ENCODE measurements at regions not wholly inside any gene's neighbourhood (a gene's known extent, or its start where the extent isn't known, plus 50 kb on each side); places are given as distances from the start of the nearest gene placed in this dataset.

GRCh38 chr5:2250365-2250950, 367.7 kb upstream of the IRX4 start:
- Mint-ChIP-seq H3K36me3 (ENCODE audit: insufficient read depth in 2 of 2) (no peaks in the 10 kb centered on the region), H3K27me3 (ENCODE audit: low read depth) (peaks cover 8% of the 10 kb centered on the region), H3K9me3 (peaks cover 1 to 3% of the 10 kb centered on the region in 2 donors), H3K4me3 (no peak overlapping the region), H3K4me1 (ENCODE audit: low read depth) (no peaks in the 10 kb centered on the region), H3K27ac (no peak overlapping the region)
- DNase-seq (no peak), ATAC-seq (replicated peaks in 1 of 2) (no peak)

GRCh38 chr5:2249442-2249841, 366.7 kb upstream of the IRX4 start:
- ATAC-seq (replicated peaks in 1 of 2), result no peak

GRCh38 chr5:2249026-2249425, 366.3 kb upstream of the IRX4 start:
- Mint-ChIP-seq H3K4me3 (no peak overlapping the region), H3K9me3 (peaks cover 1 to 3% of the 10 kb centered on the region in 2 donors), H3K4me1 (ENCODE audit: low read depth) (no peaks in the 10 kb centered on the region), H3K27ac (no peak overlapping the region), H3K36me3 (ENCODE audit: insufficient read depth in 2 of 2) (no peaks in the 10 kb centered on the region), H3K27me3 (ENCODE audit: low read depth) (peaks cover 8% of the 10 kb centered on the region)
- no peak for ATAC-seq (replicated peaks in 1 of 2)
- DNase-seq, result no peak

More at GRCh38 chr5:2249442-2249841, 366.7 kb upstream of the IRX4 start:
- Mint-ChIP-seq H3K27ac (no peak overlapping the region), H3K4me3 (no peak overlapping the region), H3K27me3 (ENCODE audit: low read depth) (peaks cover 8% of the 10 kb centered on the region), H3K9me3 (peaks cover 1 to 3% of the 10 kb centered on the region in 2 donors), H3K36me3 (ENCODE audit: insufficient read depth in 2 of 2) (no peaks in the 10 kb centered on the region), H3K4me1 (ENCODE audit: low read depth) (no peaks in the 10 kb centered on the region)
- no peak for DNase-seq

- no peaks in the 10 kb centered on the region for H3K36me3 Mint-ChIP-seq (ENCODE audit: insufficient read depth in 2 of 2)
- H3K4me1 Mint-ChIP-seq (ENCODE audit: low read depth), result no peaks in the 10 kb centered on the region
- no peaks in the 10 kb centered on the region for H3K27me3 Mint-ChIP-seq (ENCODE audit: low read depth)
- peaks cover 3 to 4% of the 10 kb centered on the region in 2 donors for H3K9me3 Mint-ChIP-seq
- DNase-seq, result no peak
- no peak overlapping the region for H3K27ac Mint-ChIP-seq
- H3K4me3 Mint-ChIP-seq, result no peak overlapping the region
- no peak for ATAC-seq (replicated peaks in 1 of 2)
Measured at GRCh38 chr5:2242539-2242938, 359.8 kb upstream of the IRX4 start.

- ATAC-seq (replicated peaks in 1 of 2) (no peak), DNase-seq (no peak)
- Mint-ChIP-seq H3K27ac (no peak overlapping the region), H3K4me3 (no peak overlapping the region), H3K27me3 (ENCODE audit: low read depth) (no peaks in the 10 kb centered on the region), H3K4me1 (ENCODE audit: low read depth) (no peaks in the 10 kb centered on the region), H3K9me3 (peaks cover 2 to 5% of the 10 kb centered on the region in 2 donors), H3K36me3 (ENCODE audit: insufficient read depth in 2 of 2) (no peaks in the 10 kb centered on the region)
Measured at GRCh38 chr5:2241842-2242241, 359.1 kb upstream of the IRX4 start.

GRCh38 chr5:2240118-2240904, 357.6 kb upstream of the IRX4 start:
- H3K27ac Mint-ChIP-seq, result no peak overlapping the region
- DNase-seq (no peak), ATAC-seq (replicated peaks in 1 of 2) (no peak)
- H3K36me3 Mint-ChIP-seq (ENCODE audit: insufficient read depth in 2 of 2), result no peaks in the 10 kb centered on the region
- H3K4me3 Mint-ChIP-seq, result no peak overlapping the region
- H3K4me1 Mint-ChIP-seq (ENCODE audit: low read depth), result no peaks in the 10 kb centered on the region
- peaks cover 2 to 5% of the 10 kb centered on the region in 2 donors for H3K9me3 Mint-ChIP-seq
- H3K27me3 Mint-ChIP-seq (ENCODE audit: low read depth), result no peaks in the 10 kb centered on the region

GRCh38 chr5:2239201-2239910, 356.6 kb upstream of the IRX4 start:
- H3K27me3 Mint-ChIP-seq (ENCODE audit: low read depth), result no peaks in the 10 kb centered on the region
- peaks cover 0 to 3% of the 10 kb centered on the region in 2 donors for H3K36me3 Mint-ChIP-seq (ENCODE audit: insufficient read depth in 2 of 2)
- DNase-seq (no peak), ATAC-seq (replicated peaks in 1 of 2) (no peak)
- H3K27ac Mint-ChIP-seq, result no peak overlapping the region
- no peaks in the 10 kb centered on the region for H3K4me1 Mint-ChIP-seq (ENCODE audit: low read depth)
- no peak overlapping the region for H3K4me3 Mint-ChIP-seq
- peaks cover 4 to 11% of the 10 kb centered on the region in 2 donors for H3K9me3 Mint-ChIP-seq

GRCh38 chr5:2238732-2239131, 356.0 kb upstream of the IRX4 start:
- DNase-seq (no peak), ATAC-seq (replicated peaks in 1 of 2) (no peak)
- Mint-ChIP-seq H3K27me3 (ENCODE audit: low read depth) (no peaks in the 10 kb centered on the region), H3K4me3 (no peak overlapping the region), H3K27ac (no peak overlapping the region), H3K4me1 (ENCODE audit: low read depth) (no peaks in the 10 kb centered on the region), H3K9me3 (peaks cover 5 to 11% of the 10 kb centered on the region in 2 donors), H3K36me3 (ENCODE audit: insufficient read depth in 2 of 2) (peaks cover 0 to 3% of the 10 kb centered on the region in 2 donors)

- ATAC-seq (replicated peaks in 1 of 2) (no peak), DNase-seq (no peak)
- Mint-ChIP-seq H3K36me3 (ENCODE audit: insufficient read depth in 2 of 2) (no peaks in the 10 kb centered on the region), H3K27ac (no peak overlapping the region), H3K4me1 (ENCODE audit: low read depth) (no peaks in the 10 kb centered on the region), H3K27me3 (ENCODE audit: low read depth) (peaks cover 6% of the 10 kb centered on the region), H3K4me3 (no peak overlapping the region), H3K9me3 (no peaks in the 10 kb centered on the region)
Measured at GRCh38 chr5:2227433-2227832, 344.7 kb upstream of the IRX4 start.

- DNase-seq, result no peak
- H3K4me1 Mint-ChIP-seq (ENCODE audit: low read depth), result no peaks in the 10 kb centered on the region
- no peak overlapping the region for H3K4me3 Mint-ChIP-seq
- ATAC-seq (replicated peaks in 1 of 2), result no peak
- peaks cover 2% of the 10 kb centered on the region for H3K27me3 Mint-ChIP-seq (ENCODE audit: low read depth)
- H3K9me3 Mint-ChIP-seq, result peaks cover 0 to under 1% of the 10 kb centered on the region in 2 donors
- no peaks in the 10 kb centered on the region for H3K36me3 Mint-ChIP-seq (ENCODE audit: insufficient read depth in 2 of 2)
- H3K27ac Mint-ChIP-seq, result no peak overlapping the region
Measured at GRCh38 chr5:2224689-2225088, 342.0 kb upstream of the IRX4 start.

- peaks cover 0 to 5% of the 10 kb centered on the region in 2 donors for H3K9me3 Mint-ChIP-seq
- H3K4me1 Mint-ChIP-seq (ENCODE audit: low read depth), result no peaks in the 10 kb centered on the region
- H3K36me3 Mint-ChIP-seq (ENCODE audit: insufficient read depth in 2 of 2), result no peaks in the 10 kb centered on the region
- no peak overlapping the region for H3K4me3 Mint-ChIP-seq
- no peak overlapping the region for H3K27ac Mint-ChIP-seq
- H3K27me3 Mint-ChIP-seq (ENCODE audit: low read depth), result peaks cover 11% of the 10 kb centered on the region
- no peak for DNase-seq
- no peak for ATAC-seq (replicated peaks in 1 of 2)
Measured at GRCh38 chr5:2223303-2223702, 340.6 kb upstream of the IRX4 start.

GRCh38 chr5:2222246-2222992, 339.7 kb upstream of the IRX4 start:
- H3K27me3 Mint-ChIP-seq (ENCODE audit: low read depth), result peaks cover 11% of the 10 kb centered on the region
- H3K4me1 Mint-ChIP-seq (ENCODE audit: low read depth), result no peaks in the 10 kb centered on the region
- DNase-seq, result no peak
- peaks cover 0 to 5% of the 10 kb centered on the region in 2 donors for H3K9me3 Mint-ChIP-seq
- no peak overlapping the region for H3K4me3 Mint-ChIP-seq
- no peaks in the 10 kb centered on the region for H3K36me3 Mint-ChIP-seq (ENCODE audit: insufficient read depth in 2 of 2)
- no peak for ATAC-seq (replicated peaks in 1 of 2)
- no peak overlapping the region for H3K27ac Mint-ChIP-seq

- Mint-ChIP-seq H3K27ac (no peak overlapping the region), H3K36me3 (ENCODE audit: insufficient read depth in 2 of 2) (no peaks in the 10 kb centered on the region), H3K4me1 (ENCODE audit: low read depth) (no peaks in the 10 kb centered on the region), H3K9me3 (peaks cover 0 to 5% of the 10 kb centered on the region in 2 donors), H3K4me3 (no peak overlapping the region), H3K27me3 (ENCODE audit: low read depth) (peaks cover 11% of the 10 kb centered on the region)
- no peak for ATAC-seq (replicated peaks in 1 of 2)
- DNase-seq, result no peak
Measured at GRCh38 chr5:2221450-2221849, 338.7 kb upstream of the IRX4 start.
